ENCODE measurements at regions not wholly inside any gene's neighbourhood (a gene's known extent, or its start where the extent isn't known, plus 50 kb on each side); places are given as distances from the start of the nearest gene placed in this dataset.

GRCh38 chr1:168446081-168446480 lies 97.7 kb downstream of the XCL2 start:
- TF ChIP-seq POLR2A (IDR thresholded peaks at IDR 0.05; ENCODE audit: low read length) (no peak), GATA1 (IDR thresholded peaks at IDR 0.05; ENCODE audit: low read depth, low read length) (no peak)
